ENCODE measurements at regions not wholly inside any gene's neighbourhood (a gene's known extent, or its start where the extent isn't known, plus 50 kb on each side); places are given as distances from the start of the nearest gene placed in this dataset.

DNA sequence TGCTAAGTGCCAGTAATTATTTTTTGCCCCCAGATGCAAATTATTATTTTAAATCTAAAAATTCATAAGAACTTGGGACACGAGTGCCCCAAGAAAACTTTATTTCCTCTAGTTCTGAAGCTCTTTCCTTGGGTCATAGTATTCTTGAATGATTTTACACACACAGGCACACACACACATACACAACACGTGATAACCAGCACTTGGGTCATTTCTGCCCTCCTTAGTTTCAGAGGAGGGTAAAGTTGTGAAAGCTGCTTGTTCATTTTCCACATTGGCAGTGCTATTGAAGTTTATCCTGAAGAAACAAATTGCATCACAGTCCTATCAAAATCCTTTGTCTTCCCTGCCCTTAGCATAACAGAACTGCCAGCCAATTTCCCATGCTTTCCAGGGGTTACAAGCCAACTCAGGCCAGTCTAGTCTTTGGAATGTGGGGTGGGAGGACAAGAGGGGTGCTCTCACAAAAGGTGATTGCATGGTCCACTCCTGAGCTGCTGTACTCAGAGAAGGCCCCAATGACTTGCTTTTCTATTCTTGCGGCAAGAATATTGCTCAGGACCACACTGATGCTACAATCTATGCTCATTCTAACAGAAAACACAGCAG, 98.5 kb upstream of the POGK start:
- ATAC-seq (no peak), FAIRE-seq (no peak), DNase-seq (ENCODE audit: low spot score) (no peak)
- Histone ChIP-seq H3K27me3 (ENCODE audit: control insufficient read depth in 1 of 2, insufficient read depth in 2 of 2, low read length in 2 of 2) (no peaks in the 10 kb centered on the region), H3K9ac (ENCODE audit: insufficient read depth, low read depth, low read length) (no peak overlapping the region), H3K36me3 (replicated peaks in 1 of 2; ENCODE audit: control insufficient read depth in 1 of 2, insufficient read depth in 2 of 2, low read length in 2 of 2) (no peaks in the 10 kb centered on the region), H3K27ac (ENCODE audit: extremely low read length, insufficient read depth, low read length) (no peak overlapping the region), H3K4me1 (ENCODE audit: insufficient read depth, low read length) (no peaks in the 10 kb centered on the region), H3K9me3 (ENCODE audit: low read length) (peaks cover 12% of the 10 kb centered on the region; the same call in 1 of the 2 replicates), H4K20me1 (ENCODE audit: insufficient read depth, low read length) (no peaks in the 10 kb centered on the region), H2AFZ (ENCODE audit: low read length) (no peak overlapping the region), H3K79me2 (ENCODE audit: insufficient read depth, low read length) (no peaks in the 10 kb centered on the region), H3K4me3 (replicated peaks in 1 of 3; ENCODE audit: insufficient read depth in 1 of 3, low read depth in 2 of 3, low read length in 3 of 3) (no peak overlapping the region), H3K4me2 (ENCODE audit: low read depth, low read length) (no peak overlapping the region)
- intact Hi-C loops (cut with micrococcal nuclease; ENCODE audit: unreplicated experiment): no loop called here
- in situ Hi-C loops (cut with HindIII; ENCODE audit: extremely low pct_ligation_motif_present, low pct_unique_long_range_greater_than_20kb): no loop called here
- BruUV-seq (replicated peaks): no TSS peak
- WGBS (ENCODE audit: low lambda C conversion rate): 16% methylated on average over 3 of the region's 3 CpGs
- TF ChIP-seq, protein P1, sequence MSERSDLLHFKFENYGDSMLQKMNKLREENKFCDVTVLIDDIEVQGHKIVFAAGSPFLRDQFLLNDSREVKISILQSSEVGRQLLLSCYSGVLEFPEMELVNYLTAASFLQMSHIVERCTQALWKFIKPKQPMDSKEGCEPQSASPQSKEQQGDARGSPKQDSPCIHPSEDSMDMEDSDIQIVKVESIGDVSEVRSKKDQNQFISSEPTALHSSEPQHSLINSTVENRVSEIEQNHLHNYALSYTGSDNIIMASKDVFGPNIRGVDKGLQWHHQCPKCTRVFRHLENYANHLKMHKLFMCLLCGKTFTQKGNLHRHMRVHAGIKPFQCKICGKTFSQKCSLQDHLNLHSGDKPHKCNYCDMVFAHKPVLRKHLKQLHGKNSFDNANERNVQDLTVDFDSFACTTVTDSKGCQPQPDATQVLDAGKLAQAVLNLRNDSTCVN (CRISPR knock-in tag; IDR thresholded peaks at IDR 0.05; ENCODE audit: borderline replicate concordance): no peak
- TF ChIP-seq, protein P2, sequence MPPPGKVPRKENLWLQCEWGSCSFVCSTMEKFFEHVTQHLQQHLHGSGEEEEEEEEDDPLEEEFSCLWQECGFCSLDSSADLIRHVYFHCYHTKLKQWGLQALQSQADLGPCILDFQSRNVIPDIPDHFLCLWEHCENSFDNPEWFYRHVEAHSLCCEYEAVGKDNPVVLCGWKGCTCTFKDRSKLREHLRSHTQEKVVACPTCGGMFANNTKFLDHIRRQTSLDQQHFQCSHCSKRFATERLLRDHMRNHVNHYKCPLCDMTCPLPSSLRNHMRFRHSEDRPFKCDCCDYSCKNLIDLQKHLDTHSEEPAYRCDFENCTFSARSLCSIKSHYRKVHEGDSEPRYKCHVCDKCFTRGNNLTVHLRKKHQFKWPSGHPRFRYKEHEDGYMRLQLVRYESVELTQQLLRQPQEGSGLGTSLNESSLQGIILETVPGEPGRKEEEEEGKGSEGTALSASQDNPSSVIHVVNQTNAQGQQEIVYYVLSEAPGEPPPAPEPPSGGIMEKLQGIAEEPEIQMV (CRISPR knock-in tag; IDR thresholded peaks at IDR 0.05; ENCODE audit: low read depth): no peak
- TF ChIP-seq, protein P3, sequence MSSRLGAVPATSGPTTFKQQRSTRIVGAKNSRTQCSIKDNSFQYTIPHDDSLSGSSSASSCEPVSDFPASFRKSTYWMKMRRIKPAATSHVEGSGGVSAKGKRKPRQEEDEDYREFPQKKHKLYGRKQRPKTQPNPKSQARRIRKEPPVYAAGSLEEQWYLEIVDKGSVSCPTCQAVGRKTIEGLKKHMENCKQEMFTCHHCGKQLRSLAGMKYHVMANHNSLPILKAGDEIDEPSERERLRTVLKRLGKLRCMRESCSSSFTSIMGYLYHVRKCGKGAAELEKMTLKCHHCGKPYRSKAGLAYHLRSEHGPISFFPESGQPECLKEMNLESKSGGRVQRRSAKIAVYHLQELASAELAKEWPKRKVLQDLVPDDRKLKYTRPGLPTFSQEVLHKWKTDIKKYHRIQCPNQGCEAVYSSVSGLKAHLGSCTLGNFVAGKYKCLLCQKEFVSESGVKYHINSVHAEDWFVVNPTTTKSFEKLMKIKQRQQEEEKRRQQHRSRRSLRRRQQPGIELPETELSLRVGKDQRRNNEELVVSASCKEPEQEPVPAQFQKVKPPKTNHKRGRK (CRISPR knock-in tag; IDR thresholded peaks at IDR 0.05): no peak
- TF ChIP-seq EED (CRISPR knock-in tag; IDR thresholded peaks at IDR 0.05): no peak
- TF ChIP-seq TOPORS (CRISPR knock-in tag; IDR thresholded peaks at IDR 0.05): no peak
- TF ChIP-seq GPN1 (CRISPR knock-in tag; IDR thresholded peaks at IDR 0.05; ENCODE audit: borderline replicate concordance): no peak
- POLR2A ChIA-PET: no interaction called here
- CTCF ChIA-PET (ENCODE audit: low intra/inter-chr PET ratio, low total read pairs): no interaction called here

Data from HepG2 (cell line).